ENCODE measurements at regions not wholly inside any gene's neighbourhood (a gene's known extent, or its start where the extent isn't known, plus 50 kb on each side); places are given as distances from the start of the nearest gene placed in this dataset.
A peak's percentile ranks its signal among the peaks of the same experiment; 100 is the strongest.

GRCh38 chr1:201739492-201740085 is 89.4 kb upstream of the IPO9 start:
- peak overlapping the region; percentile 63 to 68 for H3K9ac ChIP-seq (ENCODE audit: low read depth in 1 of 2, low read length in 2 of 2)
- H3K27ac ChIP-seq (ENCODE audit: low read depth in 2 of 2, low read length in 2 of 2) = peak overlapping the region; percentile 65 to 73
- H3K4me1 ChIP-seq (ENCODE audit: control insufficient read depth in 2 of 2, insufficient read depth in 2 of 2, low read length in 2 of 2) = peaks cover 21 to 33% of the 10 kb centered on the region in 2 donors
- no peaks in the 10 kb centered on the region for H3K9me3 ChIP-seq (ENCODE audit: control insufficient read depth in 2 of 2, low read length in 2 of 2)
- H3K36me3 ChIP-seq (ENCODE audit: control insufficient read depth in 2 of 2, insufficient read depth in 2 of 2, low read length in 2 of 2) = no peaks in the 10 kb centered on the region
- peak overlapping the region; percentile 65 to 80 for H3K4me3 ChIP-seq (ENCODE audit: low read length in 2 of 2)
- H3K27me3 ChIP-seq (ENCODE audit: control insufficient read depth in 2 of 2, insufficient read depth in 2 of 2, low read length in 2 of 2) = no peaks in the 10 kb centered on the region

DNA sequence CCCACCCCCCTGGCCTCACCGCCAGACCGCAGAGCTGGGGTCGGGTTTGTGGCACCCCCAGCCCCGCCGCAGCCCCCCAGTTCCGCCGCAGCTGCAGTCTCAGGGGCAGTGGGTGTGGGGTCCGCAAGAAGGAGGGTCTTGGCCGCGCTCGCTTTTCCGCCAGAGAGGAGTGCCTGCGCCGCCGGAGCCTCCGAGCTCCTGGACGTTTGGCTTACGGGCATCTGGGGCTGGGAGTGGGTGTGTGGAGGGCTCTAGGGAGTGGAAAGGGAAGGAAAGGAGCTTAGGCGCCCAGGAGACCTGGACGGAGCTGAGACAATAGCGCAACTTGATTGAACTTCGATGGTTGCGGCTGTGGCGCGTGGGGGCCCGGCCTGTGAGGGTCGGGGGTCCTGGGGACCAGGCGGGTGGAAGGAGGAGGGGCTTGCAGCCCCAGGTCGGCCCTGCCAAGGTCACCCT is 88.8 kb upstream of the IPO9 start:
- H3K4me1 ChIP-seq (ENCODE audit: control insufficient read depth in 2 of 2, insufficient read depth in 2 of 2, low read length in 2 of 2) = peaks cover 21 to 33% of the 10 kb centered on the region in 2 donors
- no peaks in the 10 kb centered on the region for H3K27me3 ChIP-seq (ENCODE audit: control insufficient read depth in 2 of 2, insufficient read depth in 2 of 2, low read length in 2 of 2)
- peak overlapping the region; percentile 63 to 68 for H3K9ac ChIP-seq (ENCODE audit: low read depth in 1 of 2, low read length in 2 of 2)
- peak overlapping the region; percentile 65 to 73 for H3K27ac ChIP-seq (ENCODE audit: low read depth in 2 of 2, low read length in 2 of 2)
- no peaks in the 10 kb centered on the region for H3K9me3 ChIP-seq (ENCODE audit: control insufficient read depth in 2 of 2, low read length in 2 of 2)
- peak overlapping the region; percentile 65 to 80 for H3K4me3 ChIP-seq (ENCODE audit: low read length in 2 of 2)
- no peaks in the 10 kb centered on the region for H3K36me3 ChIP-seq (ENCODE audit: control insufficient read depth in 2 of 2, insufficient read depth in 2 of 2, low read length in 2 of 2)

GRCh38 chr1:201740670-201741111 is 88.3 kb upstream of the IPO9 start:
- H3K4me1 ChIP-seq (ENCODE audit: control insufficient read depth in 2 of 2, insufficient read depth in 2 of 2, low read length in 2 of 2) = peaks cover 21 to 33% of the 10 kb centered on the region in 2 donors
- peak overlapping the region; percentile 63 to 68 for H3K9ac ChIP-seq (ENCODE audit: low read depth in 1 of 2, low read length in 2 of 2)
- no peaks in the 10 kb centered on the region for H3K27me3 ChIP-seq (ENCODE audit: control insufficient read depth in 2 of 2, insufficient read depth in 2 of 2, low read length in 2 of 2)
- no peaks in the 10 kb centered on the region for H3K36me3 ChIP-seq (ENCODE audit: control insufficient read depth in 2 of 2, insufficient read depth in 2 of 2, low read length in 2 of 2)
- peak overlapping the region; percentile 65 to 73 for H3K27ac ChIP-seq (ENCODE audit: low read depth in 2 of 2, low read length in 2 of 2)
- no peaks in the 10 kb centered on the region for H3K9me3 ChIP-seq (ENCODE audit: control insufficient read depth in 2 of 2, low read length in 2 of 2)
- peak overlapping the region; percentile 65 to 80 for H3K4me3 ChIP-seq (ENCODE audit: low read length in 2 of 2)

DNA sequence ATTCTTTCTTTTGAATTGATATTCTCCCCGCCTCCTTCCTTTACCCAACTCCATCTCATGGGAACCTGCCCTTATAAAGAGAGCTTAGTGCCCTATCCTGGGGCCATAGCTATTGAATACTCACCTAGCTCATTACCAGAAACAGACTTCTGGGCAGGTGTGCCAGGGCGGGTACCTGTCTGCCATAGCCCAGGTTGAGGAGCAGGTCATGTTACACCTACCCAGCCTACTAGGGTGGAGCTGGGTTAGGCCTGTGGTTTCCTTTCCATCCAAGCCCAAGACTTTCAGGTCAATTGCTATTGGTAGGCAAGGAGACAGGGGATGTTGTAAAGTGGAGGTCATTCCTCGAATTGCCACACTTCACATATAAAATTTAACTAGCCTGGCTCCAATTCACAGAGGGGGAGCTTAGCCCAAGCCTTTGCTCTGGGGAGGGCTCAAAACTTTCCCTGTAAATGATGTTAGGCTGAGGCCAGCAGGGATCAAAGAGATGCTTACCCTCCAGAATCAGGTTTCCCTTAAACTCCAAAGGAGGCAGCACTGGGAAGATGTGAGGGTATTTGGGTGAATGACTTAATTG is 87.1 kb upstream of the IPO9 start:
- H3K36me3 ChIP-seq (ENCODE audit: control insufficient read depth in 2 of 2, insufficient read depth in 2 of 2, low read length in 2 of 2) = no peaks in the 10 kb centered on the region
- H3K9me3 ChIP-seq (ENCODE audit: control insufficient read depth in 2 of 2, low read length in 2 of 2) = no peaks in the 10 kb centered on the region
- H3K9ac ChIP-seq (ENCODE audit: low read depth in 1 of 2, low read length in 2 of 2) = no peak overlapping the region
- peaks cover 19 to 28% of the 10 kb centered on the region in 2 donors for H3K4me1 ChIP-seq (ENCODE audit: control insufficient read depth in 2 of 2, insufficient read depth in 2 of 2, low read length in 2 of 2)
- no peak overlapping the region for H3K4me3 ChIP-seq (ENCODE audit: low read length in 2 of 2)
- no peaks in the 10 kb centered on the region for H3K27me3 ChIP-seq (ENCODE audit: control insufficient read depth in 2 of 2, insufficient read depth in 2 of 2, low read length in 2 of 2)
- peak overlapping the region in 1 of 2 donors; percentile 1 for H3K27ac ChIP-seq (ENCODE audit: low read depth in 2 of 2, low read length in 2 of 2)

- Histone ChIP-seq H3K36me3 (ENCODE audit: control insufficient read depth in 2 of 2, insufficient read depth in 2 of 2, low read length in 2 of 2) (no peaks in the 10 kb centered on the region), H3K27ac (ENCODE audit: low read depth in 2 of 2, low read length in 2 of 2) (no peak overlapping the region), H3K4me1 (ENCODE audit: control insufficient read depth in 2 of 2, insufficient read depth in 2 of 2, low read length in 2 of 2) (peaks cover 13 to 22% of the 10 kb centered on the region in 2 donors), H3K9me3 (ENCODE audit: control insufficient read depth in 2 of 2, low read length in 2 of 2) (no peaks in the 10 kb centered on the region), H3K4me3 (ENCODE audit: low read length in 2 of 2) (no peak overlapping the region), H3K9ac (ENCODE audit: low read depth in 1 of 2, low read length in 2 of 2) (no peak overlapping the region), H3K27me3 (ENCODE audit: control insufficient read depth in 2 of 2, insufficient read depth in 2 of 2, low read length in 2 of 2) (no peaks in the 10 kb centered on the region)
Measured at GRCh38 chr1:201742476-201742875, 86.5 kb upstream of the IPO9 start.

DNA sequence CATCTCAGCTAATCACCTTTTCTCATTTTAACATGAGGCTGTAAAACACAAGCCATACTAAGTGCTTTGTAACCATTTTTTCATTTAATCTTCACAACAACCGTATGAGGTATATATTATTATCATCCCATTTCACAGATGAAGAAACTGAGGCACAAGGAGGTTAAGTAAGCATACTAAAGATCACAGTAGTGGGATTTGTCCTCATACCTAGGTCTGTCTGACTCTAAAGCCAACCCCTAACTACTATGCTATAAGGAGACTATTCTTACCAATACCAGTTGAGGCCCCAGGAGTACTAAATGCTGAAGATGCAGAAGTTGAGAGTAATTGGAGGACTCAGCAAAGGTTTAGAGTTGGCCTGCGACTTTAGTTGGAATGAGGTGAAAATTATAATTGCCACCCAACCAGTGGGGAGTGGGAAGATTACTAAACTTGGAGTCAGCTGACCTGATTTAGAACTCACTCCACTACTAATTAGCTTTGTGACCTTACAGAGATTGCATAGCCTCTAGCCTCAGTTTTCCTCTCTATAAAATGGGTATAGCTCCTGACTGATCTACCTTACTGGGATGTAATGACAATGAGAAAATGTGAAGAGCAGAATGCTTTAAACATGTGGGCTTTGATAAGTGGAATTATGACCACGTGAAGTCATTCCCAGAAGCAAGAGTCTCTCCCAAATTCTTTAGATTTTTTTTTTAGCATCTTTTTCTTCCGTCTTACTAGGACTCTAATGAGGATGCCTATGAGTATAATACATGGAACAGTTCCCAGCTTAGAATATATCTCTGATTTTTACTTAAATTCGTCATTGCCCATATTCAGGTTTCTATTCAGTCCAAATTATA is 85.8 kb upstream of the IPO9 start:
- Histone ChIP-seq H3K4me1 (ENCODE audit: control insufficient read depth in 2 of 2, insufficient read depth in 2 of 2, low read length in 2 of 2) (peaks cover 10 to 17% of the 10 kb centered on the region in 2 donors), H3K4me3 (ENCODE audit: low read length in 2 of 2) (no peak overlapping the region), H3K27ac (ENCODE audit: low read depth in 2 of 2, low read length in 2 of 2) (no peak overlapping the region), H3K9me3 (ENCODE audit: control insufficient read depth in 2 of 2, low read length in 2 of 2) (no peaks in the 10 kb centered on the region), H3K9ac (ENCODE audit: low read depth in 1 of 2, low read length in 2 of 2) (no peak overlapping the region), H3K27me3 (ENCODE audit: control insufficient read depth in 2 of 2, insufficient read depth in 2 of 2, low read length in 2 of 2) (no peaks in the 10 kb centered on the region), H3K36me3 (ENCODE audit: control insufficient read depth in 2 of 2, insufficient read depth in 2 of 2, low read length in 2 of 2) (no peaks in the 10 kb centered on the region)

DNA sequence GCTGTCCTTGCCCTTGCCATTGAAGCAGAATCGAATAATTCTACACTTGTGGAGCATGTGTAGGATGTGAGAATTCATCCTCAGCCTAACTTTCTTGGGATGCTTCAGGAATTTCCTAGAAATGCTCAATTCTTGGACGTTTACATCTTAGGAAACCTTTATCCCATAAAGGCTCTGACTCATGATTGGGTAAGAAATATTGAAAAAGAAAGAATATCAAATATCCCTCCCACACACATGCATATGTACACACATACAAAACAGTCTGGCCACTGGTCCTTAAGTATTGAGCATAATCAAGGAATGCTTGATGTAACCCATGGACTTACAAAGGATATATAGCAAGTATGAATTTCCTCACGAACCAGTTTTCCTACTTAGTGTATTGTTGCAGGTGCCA is 83.9 kb upstream of the IPO9 start:
- H3K9ac ChIP-seq (ENCODE audit: low read depth in 1 of 2, low read length in 2 of 2) = no peak overlapping the region
- H3K9me3 ChIP-seq (ENCODE audit: control insufficient read depth in 2 of 2, low read length in 2 of 2) = no peaks in the 10 kb centered on the region
- H3K4me1 ChIP-seq (ENCODE audit: control insufficient read depth in 2 of 2, insufficient read depth in 2 of 2, low read length in 2 of 2) = peaks cover 7 to 9% of the 10 kb centered on the region in 2 donors
- H3K27ac ChIP-seq (ENCODE audit: low read depth in 2 of 2, low read length in 2 of 2) = no peak overlapping the region
- no peak overlapping the region for H3K4me3 ChIP-seq (ENCODE audit: low read length in 2 of 2)
- H3K36me3 ChIP-seq (ENCODE audit: control insufficient read depth in 2 of 2, insufficient read depth in 2 of 2, low read length in 2 of 2) = no peaks in the 10 kb centered on the region
- H3K27me3 ChIP-seq (ENCODE audit: control insufficient read depth in 2 of 2, insufficient read depth in 2 of 2, low read length in 2 of 2) = no peaks in the 10 kb centered on the region

DNA sequence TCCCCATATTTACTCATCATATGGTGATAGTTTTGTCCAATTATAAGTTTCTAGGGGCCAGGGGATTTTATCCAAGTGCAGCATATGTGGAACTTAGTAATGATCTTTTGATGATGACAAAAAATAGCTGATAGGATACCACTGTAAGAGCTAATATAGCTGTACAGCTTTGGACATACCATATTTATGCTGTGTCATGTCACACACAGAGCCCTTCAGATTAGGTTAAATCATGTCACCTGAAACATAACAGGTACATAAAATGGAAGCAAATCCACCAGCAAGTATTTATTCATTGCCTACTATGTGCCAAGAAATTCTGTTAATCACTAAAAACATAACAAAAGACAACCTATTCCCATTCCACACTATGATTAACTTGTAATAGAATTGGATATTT is 82.8 kb upstream of the IPO9 start:
- no peak overlapping the region for H3K4me3 ChIP-seq (ENCODE audit: low read length in 2 of 2)
- no peaks in the 10 kb centered on the region for H3K9me3 ChIP-seq (ENCODE audit: control insufficient read depth in 2 of 2, low read length in 2 of 2)
- H3K27me3 ChIP-seq (ENCODE audit: control insufficient read depth in 2 of 2, insufficient read depth in 2 of 2, low read length in 2 of 2) = no peaks in the 10 kb centered on the region
- no peaks in the 10 kb centered on the region for H3K36me3 ChIP-seq (ENCODE audit: control insufficient read depth in 2 of 2, insufficient read depth in 2 of 2, low read length in 2 of 2)
- no peak overlapping the region for H3K9ac ChIP-seq (ENCODE audit: low read depth in 1 of 2, low read length in 2 of 2)
- no peak overlapping the region for H3K27ac ChIP-seq (ENCODE audit: low read depth in 2 of 2, low read length in 2 of 2)
- H3K4me1 ChIP-seq (ENCODE audit: control insufficient read depth in 2 of 2, insufficient read depth in 2 of 2, low read length in 2 of 2) = peaks cover 6 to 7% of the 10 kb centered on the region in 2 donors

DNA sequence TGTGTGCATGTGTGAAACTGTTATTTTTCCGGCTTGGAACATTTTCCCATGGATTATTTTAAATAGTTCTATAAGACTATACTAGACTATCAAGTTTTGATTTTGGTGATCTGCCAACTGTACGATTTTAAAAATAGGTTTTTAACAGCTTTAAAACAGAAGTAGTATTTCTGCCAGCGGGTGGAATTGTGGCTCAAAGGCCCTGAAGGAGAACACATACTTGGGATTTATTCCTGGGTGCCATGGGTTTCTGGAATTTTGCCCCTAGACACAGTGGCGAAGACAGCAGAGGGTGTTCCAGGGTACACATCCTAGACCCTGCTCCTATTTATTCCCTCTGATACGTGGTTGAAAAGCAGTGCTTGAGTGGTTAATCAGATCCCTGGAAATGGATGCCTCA is 81.7 kb upstream of the IPO9 start:
- H3K4me3 ChIP-seq (ENCODE audit: low read length in 2 of 2) = no peak overlapping the region
- H3K4me1 ChIP-seq (ENCODE audit: control insufficient read depth in 2 of 2, insufficient read depth in 2 of 2, low read length in 2 of 2) = no peaks in the 10 kb centered on the region
- H3K27ac ChIP-seq (ENCODE audit: low read depth in 2 of 2, low read length in 2 of 2) = no peak overlapping the region
- H3K27me3 ChIP-seq (ENCODE audit: control insufficient read depth in 2 of 2, insufficient read depth in 2 of 2, low read length in 2 of 2) = no peaks in the 10 kb centered on the region
- H3K9me3 ChIP-seq (ENCODE audit: control insufficient read depth in 2 of 2, low read length in 2 of 2) = no peaks in the 10 kb centered on the region
- H3K36me3 ChIP-seq (ENCODE audit: control insufficient read depth in 2 of 2, insufficient read depth in 2 of 2, low read length in 2 of 2) = no peaks in the 10 kb centered on the region
- H3K9ac ChIP-seq (ENCODE audit: low read depth in 1 of 2, low read length in 2 of 2) = no peak overlapping the region

DNA sequence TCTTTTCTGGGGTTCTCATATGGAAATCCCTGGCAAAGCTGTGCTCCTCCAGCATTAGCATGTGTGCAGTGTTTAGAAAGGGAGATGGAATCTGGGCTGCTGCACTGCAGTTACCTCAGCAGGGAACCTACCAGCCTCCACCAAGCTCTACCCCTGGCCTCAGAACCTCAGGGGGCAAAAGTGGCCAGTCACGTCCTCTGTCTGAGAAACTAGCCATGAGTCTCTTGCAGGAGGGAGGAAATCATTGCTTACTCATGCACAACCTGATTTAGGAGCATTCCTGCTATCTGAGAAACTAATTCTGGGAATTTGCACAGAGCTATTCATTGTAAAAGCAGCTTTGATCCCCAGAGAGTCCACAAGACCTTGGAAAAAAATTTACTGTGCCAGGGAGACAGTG is 80.6 kb upstream of the IPO9 start:
- no peaks in the 10 kb centered on the region for H3K4me1 ChIP-seq (ENCODE audit: control insufficient read depth in 2 of 2, insufficient read depth in 2 of 2, low read length in 2 of 2)
- no peaks in the 10 kb centered on the region for H3K36me3 ChIP-seq (ENCODE audit: control insufficient read depth in 2 of 2, insufficient read depth in 2 of 2, low read length in 2 of 2)
- no peak overlapping the region for H3K9ac ChIP-seq (ENCODE audit: low read depth in 1 of 2, low read length in 2 of 2)
- no peaks in the 10 kb centered on the region for H3K27me3 ChIP-seq (ENCODE audit: control insufficient read depth in 2 of 2, insufficient read depth in 2 of 2, low read length in 2 of 2)
- H3K4me3 ChIP-seq (ENCODE audit: low read length in 2 of 2) = no peak overlapping the region
- no peaks in the 10 kb centered on the region for H3K9me3 ChIP-seq (ENCODE audit: control insufficient read depth in 2 of 2, low read length in 2 of 2)
- H3K27ac ChIP-seq (ENCODE audit: low read depth in 2 of 2, low read length in 2 of 2) = no peak overlapping the region

Data from mucosa of rectum (tissue), 2 donors.